PC-3 (cell line): ENCODE measurements at regions not wholly inside any gene's neighbourhood (a gene's known extent, or its start where the extent isn't known, plus 50 kb on each side); places are given as distances from the start of the nearest gene placed in this dataset.
"Not testable (repeated sequence)": the region's sequence is repeated elsewhere in the genome, so short reads cannot be mapped to it uniquely, and the experiment has no call there.

Source experiments
- EZH2 ChIP-seq: fragments of 300-600 bp; sonication (generic); IDR thresholded peaks from one replicate; pipeline ENCODE4 v1.6.1; 2017; ENCODE audit warnings: antibody characterized with exemption, mild to moderate bottlenecking, low read length; ENCODE audit not compliant: unreplicated experiment
- EZH2phosphoT487 ChIP-seq: fragments of 300-600 bp; sonication (generic); IDR thresholded peaks from 2 replicates; pipeline ENCODE4 v1.6.1; 2018; ENCODE audit warnings: mild to moderate bottlenecking, antibody characterized with exemption, low read length, borderline replicate concordance
- TF ChIP-seq, protein P1 (sequence below): fragments of 300-600 bp; sonication (generic); conservative IDR thresholded peaks from 2 replicates; pipeline ENCODE4 v1.5.1; 2017; ENCODE audit warnings: antibody characterized with exemption, low read depth, mild to moderate bottlenecking, low read length

DNA sequence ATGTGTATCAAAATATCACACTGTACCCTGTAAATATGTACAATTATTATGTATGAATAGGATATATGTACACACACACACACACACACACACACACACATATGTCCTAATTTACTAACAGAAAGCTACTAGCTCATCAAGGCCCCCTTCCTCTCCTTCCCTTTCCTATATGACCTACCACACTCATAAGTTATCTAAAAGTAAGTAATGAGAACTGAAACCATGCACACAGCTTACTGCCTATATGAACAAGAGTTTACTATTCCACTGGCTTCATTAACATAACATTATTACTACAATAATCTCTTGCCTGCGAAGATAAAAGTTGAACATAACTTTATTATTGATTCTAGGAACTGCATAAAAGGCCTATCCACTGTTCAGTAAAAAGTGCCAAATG lies 83.8 kb downstream of the MAGED4 start:
- not testable (repeated sequence) for TF ChIP-seq EZH2, EZH2phosphoT487
- TF ChIP-seq, protein P1, sequence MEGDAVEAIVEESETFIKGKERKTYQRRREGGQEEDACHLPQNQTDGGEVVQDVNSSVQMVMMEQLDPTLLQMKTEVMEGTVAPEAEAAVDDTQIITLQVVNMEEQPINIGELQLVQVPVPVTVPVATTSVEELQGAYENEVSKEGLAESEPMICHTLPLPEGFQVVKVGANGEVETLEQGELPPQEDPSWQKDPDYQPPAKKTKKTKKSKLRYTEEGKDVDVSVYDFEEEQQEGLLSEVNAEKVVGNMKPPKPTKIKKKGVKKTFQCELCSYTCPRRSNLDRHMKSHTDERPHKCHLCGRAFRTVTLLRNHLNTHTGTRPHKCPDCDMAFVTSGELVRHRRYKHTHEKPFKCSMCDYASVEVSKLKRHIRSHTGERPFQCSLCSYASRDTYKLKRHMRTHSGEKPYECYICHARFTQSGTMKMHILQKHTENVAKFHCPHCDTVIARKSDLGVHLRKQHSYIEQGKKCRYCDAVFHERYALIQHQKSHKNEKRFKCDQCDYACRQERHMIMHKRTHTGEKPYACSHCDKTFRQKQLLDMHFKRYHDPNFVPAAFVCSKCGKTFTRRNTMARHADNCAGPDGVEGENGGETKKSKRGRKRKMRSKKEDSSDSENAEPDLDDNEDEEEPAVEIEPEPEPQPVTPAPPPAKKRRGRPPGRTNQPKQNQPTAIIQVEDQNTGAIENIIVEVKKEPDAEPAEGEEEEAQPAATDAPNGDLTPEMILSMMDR: not testable (repeated sequence)
